Activated naive CD4-positive, alpha-beta T cell treated with anti-CD3 and anti-CD28 coated beads, Interleukin-2, amount 50 U/mL, for 72 hours (primary cell): ENCODE measurements at regions not wholly inside any gene's neighbourhood (a gene's known extent, or its start where the extent isn't known, plus 50 kb on each side); places are given as distances from the start of the nearest gene placed in this dataset.
"Not testable (repeated sequence)": the region's sequence is repeated elsewhere in the genome, so short reads cannot be mapped to it uniquely, and the experiment has no call there.

Source experiments
- ATAC-seq, 2 donors: fragments of 150-1000 bp; cut with Tn5 transposase; 2 replicates each; pipeline ENCODE4 v1.10.0; 2021; ENCODE audit warnings: mild to moderate bottlenecking in 2 of 2, moderate library complexity in 2 of 2
- DNase-seq, 2 donors: peaks; one replicate each; pipeline ENCODE4 v3.0.0; 2021 to 2022; ENCODE audit warnings: low spot score in 2 of 2
- H3K27ac Mint-ChIP-seq, 2 donors: one replicate each; pipeline ENCODE4 v1.8.0; 2022; ENCODE audit warnings: mild to moderate bottlenecking in 2 of 2, mixed read lengths in 2 of 2
- H3K36me3 Mint-ChIP-seq, 2 donors: one replicate each; pipeline ENCODE4 v1.8.0; 2022; ENCODE audit warnings: mixed read lengths in 2 of 2
- H3K9me3 Mint-ChIP-seq, 2 donors: one replicate each; pipeline ENCODE4 v1.8.0; 2022; ENCODE audit warnings: mixed read lengths in 2 of 2

DNA sequence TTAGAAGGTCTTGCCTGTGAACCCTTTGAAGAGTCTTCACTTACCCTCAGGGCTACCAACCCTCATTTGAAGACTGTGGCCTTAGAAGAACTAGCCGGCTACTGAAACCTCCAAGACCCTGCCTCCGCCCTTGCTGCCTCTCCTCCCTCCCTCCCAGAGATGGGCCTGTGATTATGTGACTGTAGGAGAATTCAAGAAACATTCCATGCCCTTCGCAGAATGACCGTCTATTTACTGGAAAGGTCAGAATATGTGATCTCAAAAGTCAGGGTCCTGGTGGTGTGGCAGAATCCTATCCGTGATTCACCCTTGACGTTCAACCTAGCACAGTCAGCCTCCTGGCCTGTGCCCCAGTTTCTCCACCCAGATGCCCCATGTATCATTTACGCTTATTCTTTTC lies 109.6 kb downstream of the CTNND1 start:
- Mint-ChIP-seq H3K27ac (no peak overlapping the region), H3K36me3 (no peaks in the 10 kb centered on the region), H3K9me3 (peaks cover 0 to 5% of the 10 kb centered on the region in 2 donors)
- ATAC-seq = no peak
- no peak for DNase-seq

DNA sequence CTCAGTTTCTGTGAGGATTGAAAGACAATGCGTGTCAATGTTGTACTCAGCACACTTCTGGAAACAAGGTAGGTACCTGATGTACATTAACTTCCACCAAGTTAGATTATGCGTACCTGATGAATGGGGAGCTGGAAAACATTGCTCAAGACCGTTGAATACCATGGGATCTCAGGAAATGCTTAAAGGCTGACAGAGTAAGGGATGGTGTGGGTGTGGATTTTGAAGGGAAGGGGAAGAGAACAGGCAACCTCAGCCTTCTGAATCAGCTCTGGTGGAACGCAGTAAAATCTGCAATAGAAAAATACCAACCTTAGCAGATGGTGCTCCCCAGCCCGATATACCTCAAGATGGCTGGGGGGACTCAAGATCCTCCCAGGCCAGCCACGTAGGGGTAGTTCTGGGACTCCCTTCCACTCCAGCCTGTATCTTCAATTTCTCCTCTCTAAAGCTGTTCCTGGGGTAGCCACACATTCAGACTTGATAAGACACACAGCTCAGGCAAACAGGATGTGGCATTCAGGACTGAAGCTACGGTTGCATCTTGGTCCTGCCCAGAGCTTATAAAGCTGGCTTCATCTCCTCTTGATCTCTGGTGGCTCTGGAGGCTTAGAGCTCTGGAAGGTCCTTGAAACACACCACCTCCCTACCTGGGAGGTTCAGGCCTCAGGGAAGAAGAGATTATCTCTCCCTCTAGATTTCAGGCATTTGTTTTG lies 111.8 kb downstream of the CTNND1 start:
- Mint-ChIP-seq H3K36me3 (no peaks in the 10 kb centered on the region), H3K9me3 (no peaks in the 10 kb centered on the region), H3K27ac (no peak overlapping the region)
- ATAC-seq (no peak), DNase-seq (no peak)

DNA sequence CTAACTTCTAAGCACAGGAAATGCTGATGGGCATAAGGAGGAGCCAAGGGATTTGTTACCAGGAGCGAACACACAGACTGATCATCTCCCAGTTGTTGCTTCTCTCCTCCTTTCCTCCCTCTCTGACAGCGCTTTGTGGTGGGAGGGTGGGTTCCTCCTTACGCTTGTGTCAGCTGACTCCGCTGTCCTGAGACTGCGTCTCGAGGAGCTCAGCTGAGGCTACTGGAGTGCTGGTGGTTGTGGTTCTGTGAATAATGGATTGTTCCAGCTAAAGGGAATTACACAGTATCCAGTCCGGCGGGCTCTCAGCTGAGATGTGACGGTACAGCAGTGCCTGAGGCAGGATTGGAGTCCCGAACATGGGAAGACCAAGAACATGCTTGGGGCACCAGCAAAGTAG lies 113.4 kb downstream of the CTNND1 start:
- H3K9me3 Mint-ChIP-seq = no peaks in the 10 kb centered on the region
- H3K36me3 Mint-ChIP-seq = no peaks in the 10 kb centered on the region
- DNase-seq (no peak), ATAC-seq (no peak)
- H3K27ac Mint-ChIP-seq = no peak overlapping the region

DNA sequence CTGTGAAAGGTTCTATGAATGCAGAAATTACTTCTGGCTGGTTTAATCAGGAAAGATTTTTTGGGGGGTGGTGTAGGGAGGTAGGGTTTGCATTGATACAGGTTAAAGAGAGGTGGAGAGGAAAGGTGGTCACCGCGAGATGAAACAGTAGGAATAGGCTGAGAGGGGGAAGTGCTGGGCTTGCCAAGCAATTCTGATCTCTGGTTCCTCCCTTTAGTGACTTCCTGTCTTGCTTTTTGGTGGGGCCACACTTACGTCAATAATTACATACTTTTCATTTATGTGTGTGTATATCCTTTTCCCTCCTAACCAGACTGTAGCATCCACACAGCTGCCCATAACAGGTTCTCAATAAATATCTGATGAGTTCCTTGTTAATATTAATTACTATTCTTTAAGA lies 120.0 kb downstream of the CTNND1 start:
- ATAC-seq = no peak

DNA sequence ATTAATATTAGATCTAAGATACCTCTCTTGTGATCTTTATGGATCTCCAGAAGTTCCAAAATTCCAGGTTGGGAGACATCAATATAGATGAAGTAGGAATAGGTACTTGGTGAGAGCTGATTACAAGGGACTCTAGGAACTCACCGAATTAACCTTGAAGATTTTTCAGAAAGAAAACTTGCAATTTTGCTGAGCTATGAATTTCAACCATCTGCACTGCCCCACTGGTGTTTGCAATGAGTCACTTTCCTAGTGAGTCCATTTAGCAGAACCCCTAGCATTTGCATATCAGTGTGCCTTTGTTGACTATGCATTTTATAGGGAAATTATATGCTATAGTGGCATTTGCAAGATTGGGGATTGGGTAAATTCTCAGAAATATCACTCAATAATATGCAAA lies 122.0 kb downstream of the CTNND1 start:
- Mint-ChIP-seq H3K36me3 (no peaks in the 10 kb centered on the region), H3K27ac (no peak overlapping the region), H3K9me3 (no peaks in the 10 kb centered on the region)
- no peak for ATAC-seq
- no peak for DNase-seq

More for the DNA sequence above, 120.0 kb downstream of the CTNND1 start:
- no peaks in the 10 kb centered on the region for H3K9me3 Mint-ChIP-seq
- H3K27ac Mint-ChIP-seq = no peak overlapping the region
- no peaks in the 10 kb centered on the region for H3K36me3 Mint-ChIP-seq
- no peak for DNase-seq

DNA sequence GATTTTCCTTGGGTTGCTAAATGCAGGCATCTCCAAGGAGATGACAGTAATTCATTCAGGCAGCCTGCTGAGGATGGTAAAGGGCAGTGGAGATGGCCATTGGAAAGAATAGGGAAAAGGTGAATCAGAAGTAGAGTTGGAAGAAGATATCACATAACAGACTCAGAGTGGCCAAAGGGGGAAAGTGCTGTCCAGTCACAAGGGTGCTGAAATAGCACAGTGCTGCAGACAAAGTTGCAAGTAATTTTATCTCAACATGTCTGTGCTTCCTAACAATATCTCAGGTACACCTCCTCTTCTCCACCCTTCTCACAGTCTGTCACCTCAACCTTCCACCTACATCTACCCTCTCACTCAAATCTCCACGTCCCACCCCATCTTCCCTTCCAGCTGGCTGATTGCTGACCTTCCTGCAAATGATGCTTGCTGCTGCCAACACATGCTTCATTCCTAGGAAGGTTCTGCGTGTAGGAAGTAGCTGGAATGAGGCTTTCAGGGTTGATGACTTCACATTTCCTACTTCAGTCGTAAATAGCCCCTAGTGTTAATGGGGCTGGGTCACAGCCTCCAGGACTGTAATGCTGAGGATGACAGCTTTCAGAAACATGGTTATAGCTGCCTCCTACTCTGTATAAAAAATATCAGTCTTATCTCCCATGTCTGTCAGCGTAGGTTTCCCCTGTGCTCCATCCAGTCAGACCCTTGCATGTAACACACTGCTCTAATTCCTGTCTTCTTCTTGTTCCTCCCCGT lies 123.9 kb downstream of the CTNND1 start:
- H3K9me3 Mint-ChIP-seq = no peaks in the 10 kb centered on the region
- H3K36me3 Mint-ChIP-seq = no peaks in the 10 kb centered on the region
- no peak for ATAC-seq
- H3K27ac Mint-ChIP-seq = no peak overlapping the region
- no peak for DNase-seq

DNA sequence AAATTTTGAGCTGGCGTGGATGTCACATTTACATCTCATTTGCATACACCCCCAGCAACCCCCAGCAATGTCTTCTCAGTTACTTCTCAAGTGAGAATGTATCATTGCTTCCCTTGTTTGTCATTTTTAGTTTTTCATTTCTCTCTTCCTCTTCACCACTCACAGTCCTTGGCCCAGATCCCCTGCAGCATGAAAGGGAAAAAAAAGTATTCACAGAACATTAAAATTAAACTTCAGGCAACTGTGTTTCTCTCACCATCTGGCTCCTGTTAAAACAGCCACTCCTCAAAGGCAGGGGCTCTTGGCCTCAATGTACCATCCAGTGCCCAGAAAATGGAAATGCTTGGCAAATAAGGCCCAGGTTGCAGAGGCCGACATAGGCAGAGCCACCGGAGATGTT lies 126.8 kb downstream of the CTNND1 start:
- H3K36me3 Mint-ChIP-seq = no peaks in the 10 kb centered on the region
- DNase-seq = no peak
- H3K9me3 Mint-ChIP-seq = no peaks in the 10 kb centered on the region

DNA sequence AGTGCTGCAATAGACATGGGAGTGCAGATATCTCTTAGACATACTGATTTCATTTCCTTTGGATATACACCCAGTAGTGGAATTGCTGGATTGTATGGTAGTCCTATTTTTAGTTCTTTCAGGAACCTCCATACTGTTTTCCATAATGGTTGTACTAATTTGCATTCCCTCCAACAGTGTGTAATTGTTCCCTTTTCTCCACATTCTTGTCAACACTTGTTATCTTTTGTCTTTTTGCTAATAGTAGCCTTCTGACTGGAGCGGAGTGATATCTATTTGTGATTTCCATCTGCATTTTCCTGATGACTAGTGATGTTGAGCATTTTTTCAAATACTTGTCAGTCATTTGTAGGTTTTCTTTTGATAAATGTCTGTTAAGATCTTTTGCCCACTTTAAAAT lies 128.9 kb downstream of the CTNND1 start:
- no peak for ATAC-seq
- H3K9me3 Mint-ChIP-seq = peaks cover 0 to 6% of the 10 kb centered on the region in 2 donors
- no peak overlapping the region for H3K27ac Mint-ChIP-seq

More for the DNA sequence above, 126.8 kb downstream of the CTNND1 start:
- no peak overlapping the region for H3K27ac Mint-ChIP-seq
- no peak for ATAC-seq

DNA sequence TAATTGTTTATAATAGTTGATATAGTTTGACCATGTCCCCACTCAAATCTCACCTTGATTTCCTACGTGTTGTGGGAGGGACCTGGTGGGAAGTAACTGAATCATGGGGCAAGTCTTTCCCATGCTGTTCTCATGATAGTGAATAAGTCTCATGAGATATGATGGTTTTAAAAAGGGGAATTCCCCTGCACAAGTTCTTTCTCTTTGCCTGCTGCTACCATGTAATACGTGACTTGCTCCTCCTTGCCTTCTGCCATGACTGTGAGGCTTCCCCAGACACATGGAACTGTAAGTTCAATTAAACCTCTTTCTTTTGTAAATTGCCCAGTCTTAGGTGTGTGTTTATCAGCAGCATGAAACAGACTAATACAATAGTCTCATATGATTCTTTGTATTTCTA lies 130.5 kb upstream of the OR9Q1 start:
- H3K27ac Mint-ChIP-seq, H3K9me3 Mint-ChIP-seq, DNase-seq, H3K36me3 Mint-ChIP-seq, ATAC-seq: not testable (repeated sequence)

More for the DNA sequence above, 128.9 kb downstream of the CTNND1 start:
- DNase-seq = no peak
- H3K36me3 Mint-ChIP-seq = no peaks in the 10 kb centered on the region

DNA sequence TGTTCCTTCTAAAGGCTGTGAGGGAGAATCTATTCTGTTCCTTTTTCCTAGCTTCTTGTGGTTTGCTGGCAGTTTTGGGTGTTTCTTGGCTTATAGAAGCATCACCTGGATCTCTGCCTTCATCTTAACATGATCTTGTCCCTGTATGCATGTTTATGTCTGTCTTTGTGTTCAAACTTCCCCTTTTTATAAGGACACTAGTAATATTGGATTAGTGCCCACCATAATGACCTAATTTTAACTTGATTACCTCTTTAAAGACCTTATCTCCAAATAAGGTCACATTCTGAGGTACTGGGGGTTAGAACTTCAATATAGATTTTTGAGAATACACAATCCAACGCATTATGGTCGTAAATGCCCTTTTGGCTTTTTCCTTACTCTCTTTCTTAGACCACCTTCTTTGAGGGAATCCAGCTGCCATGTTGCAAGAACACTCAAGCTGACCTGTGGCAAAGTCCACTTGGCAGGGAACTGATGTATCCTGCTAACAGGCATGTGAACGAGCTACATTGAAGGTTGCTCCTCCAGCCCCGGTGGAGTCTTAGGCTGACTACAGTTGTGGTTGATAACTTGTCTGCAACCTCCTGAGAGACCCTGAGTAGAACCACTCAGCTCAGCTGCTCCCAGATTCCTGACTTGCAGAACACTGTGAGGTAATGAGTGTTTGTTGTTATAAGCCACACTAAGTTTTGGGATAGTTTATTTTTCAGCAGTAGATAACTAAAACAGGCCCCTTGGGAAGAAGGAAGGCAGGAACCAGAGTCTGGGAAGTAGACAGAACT lies 127.1 kb upstream of the OR9Q1 start:
- Mint-ChIP-seq H3K9me3 (peaks cover 5 to 6% of the 10 kb centered on the region in 2 donors), H3K27ac (no peak overlapping the region), H3K36me3 (no peaks in the 10 kb centered on the region)
- no peak for DNase-seq
- no peak for ATAC-seq

DNA sequence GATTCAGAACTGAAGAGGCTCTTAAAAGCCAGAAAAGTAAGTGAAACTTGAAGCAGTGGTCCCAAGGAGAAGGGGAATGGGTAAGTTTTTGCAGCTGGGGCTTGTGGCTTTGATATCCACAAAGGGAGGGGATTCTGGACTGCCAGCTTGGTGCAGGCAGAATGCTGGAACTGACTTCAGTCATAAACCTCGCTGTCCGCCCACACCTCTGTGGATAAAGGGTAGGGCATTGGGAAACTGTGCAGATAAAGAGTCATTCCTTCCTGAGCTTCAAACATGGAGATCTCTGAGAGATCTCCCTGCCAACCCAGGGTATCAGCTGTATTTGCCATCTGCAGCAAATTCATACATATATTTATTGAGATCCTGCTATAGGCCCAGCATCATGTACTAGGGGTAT lies 124.3 kb upstream of the OR9Q1 start:
- H3K36me3 Mint-ChIP-seq = no peaks in the 10 kb centered on the region
- H3K27ac Mint-ChIP-seq = no peak overlapping the region
- DNase-seq (no peak), ATAC-seq (no peak)
- peaks cover 5 to 6% of the 10 kb centered on the region in 2 donors for H3K9me3 Mint-ChIP-seq

DNA sequence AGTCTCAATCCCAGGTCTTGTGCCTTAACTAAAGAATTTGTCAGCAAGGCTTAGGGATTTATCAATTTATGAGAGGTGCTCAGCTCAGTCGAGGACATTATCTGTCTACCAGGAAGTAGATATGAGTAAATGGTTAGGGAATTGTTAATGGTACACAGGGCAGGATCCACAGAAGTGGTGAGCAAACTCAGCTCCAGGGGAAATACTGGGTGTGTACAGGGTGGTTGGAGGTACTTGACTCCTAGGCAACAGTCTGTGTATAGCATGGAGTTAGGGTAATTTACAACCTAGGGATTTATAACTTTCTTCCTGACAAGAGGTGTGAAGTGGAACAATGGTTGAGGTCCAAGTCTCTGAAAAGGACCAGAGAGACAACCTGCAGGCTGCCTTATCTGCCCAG lies 123.4 kb upstream of the OR9Q1 start:
- DNase-seq = no peak
- ATAC-seq = no peak
- Mint-ChIP-seq H3K27ac (no peak overlapping the region), H3K36me3 (no peaks in the 10 kb centered on the region), H3K9me3 (peaks cover 0 to 5% of the 10 kb centered on the region in 2 donors)

DNA sequence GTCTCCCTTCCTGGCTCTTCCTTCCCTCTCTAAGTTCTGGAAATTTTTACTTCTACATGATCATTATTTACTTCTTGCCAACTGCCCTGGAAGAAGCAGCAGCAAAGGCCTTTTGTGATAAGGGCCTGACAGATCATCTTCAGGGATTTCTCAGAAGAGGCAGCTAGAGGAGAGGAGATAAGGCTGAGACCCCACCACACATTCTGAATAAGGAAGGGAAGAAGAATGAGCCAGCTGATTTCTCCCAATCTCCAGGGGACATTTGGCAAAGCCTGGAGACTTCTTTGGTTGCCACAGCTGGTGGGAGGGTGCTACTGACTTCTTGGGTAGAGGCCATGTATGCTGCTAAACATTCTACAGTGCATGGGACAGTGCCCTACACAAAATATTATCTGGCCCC lies 122.4 kb upstream of the OR9Q1 start:
- Mint-ChIP-seq H3K27ac (peak overlapping the region in 1 of 2 donors; percentile 11), H3K36me3 (no peaks in the 10 kb centered on the region), H3K9me3 (peaks cover 0 to 5% of the 10 kb centered on the region in 2 donors)
- DNase-seq (no peak), ATAC-seq (no peak)

DNA sequence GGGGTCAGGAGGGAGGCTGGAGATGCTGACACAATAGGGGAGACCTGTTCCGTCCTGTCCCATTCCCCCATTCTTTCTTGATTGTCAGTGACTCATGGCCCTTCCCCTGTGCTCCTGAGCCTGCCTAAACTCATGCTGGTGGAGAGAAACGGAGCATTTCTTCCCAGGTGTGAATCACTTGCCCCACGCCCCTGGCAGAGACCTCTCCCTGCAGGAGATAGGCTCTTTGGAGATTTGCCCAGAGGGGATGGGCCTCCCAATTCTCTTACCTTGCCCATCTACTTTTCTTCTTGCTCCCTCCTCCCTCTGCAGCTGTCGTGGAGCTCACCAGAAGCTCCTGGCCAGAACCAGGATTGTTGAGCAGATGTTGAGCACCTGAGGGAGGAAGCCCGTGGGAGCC lies 121.9 kb upstream of the OR9Q1 start:
- no peak for DNase-seq
- peaks cover 0 to 5% of the 10 kb centered on the region in 2 donors for H3K9me3 Mint-ChIP-seq
- no peak for ATAC-seq
- no peaks in the 10 kb centered on the region for H3K36me3 Mint-ChIP-seq
- no peak overlapping the region for H3K27ac Mint-ChIP-seq

DNA sequence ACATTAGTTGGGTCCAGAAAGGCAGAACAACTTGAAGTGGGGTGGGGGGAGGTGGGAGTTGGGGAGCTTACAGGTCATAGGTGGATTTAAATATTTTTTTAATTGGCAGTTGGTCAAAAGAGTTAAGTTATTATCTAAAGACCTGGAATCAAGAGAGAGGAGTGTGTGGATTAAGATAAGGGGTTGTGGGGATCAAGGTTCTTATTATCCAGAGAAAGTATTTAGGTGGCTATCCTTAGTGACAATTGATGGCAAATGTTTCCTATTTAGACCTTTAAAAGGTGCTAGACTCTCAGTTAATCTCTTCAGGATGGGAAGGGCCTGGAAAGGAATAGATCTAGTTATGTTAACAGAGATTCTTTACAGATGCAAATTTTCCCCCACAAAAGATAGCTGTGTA lies 120.7 kb upstream of the OR9Q1 start:
- Mint-ChIP-seq H3K27ac (no peak overlapping the region), H3K36me3 (no peaks in the 10 kb centered on the region), H3K9me3 (peaks cover 0 to 5% of the 10 kb centered on the region in 2 donors)
- ATAC-seq (no peak), DNase-seq (no peak)

DNA sequence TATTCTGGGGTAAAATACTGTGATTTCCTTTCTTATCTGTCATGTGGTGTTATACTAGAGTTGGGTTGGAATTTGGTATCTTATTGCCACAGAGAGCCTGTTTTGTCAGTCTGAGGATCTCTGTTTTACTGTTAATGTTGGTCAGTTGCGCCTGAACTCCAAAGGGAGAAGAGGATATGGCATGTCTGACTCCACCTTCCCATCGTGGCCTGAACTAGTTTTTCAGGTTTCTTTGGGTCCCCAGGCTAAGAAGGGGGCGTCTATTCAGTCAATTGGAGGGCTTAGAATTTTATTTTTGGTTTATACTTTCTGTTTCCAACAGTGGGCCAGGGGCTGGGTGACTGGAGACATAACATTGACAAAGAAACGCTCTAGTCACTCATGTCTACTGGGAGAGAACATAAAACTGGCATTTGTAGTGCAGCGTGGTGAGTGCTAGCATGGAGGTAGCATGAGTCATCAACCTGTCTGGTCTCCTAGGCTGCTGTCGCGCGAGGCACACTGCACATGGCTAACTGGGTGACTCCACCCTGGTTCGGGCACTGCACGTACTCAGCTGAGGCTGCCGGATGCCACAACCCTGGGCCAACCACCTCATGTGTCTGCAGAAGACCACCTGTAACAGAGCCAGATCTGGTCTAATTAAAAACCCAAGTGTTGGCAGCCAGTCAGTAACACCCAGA lies 120.1 kb upstream of the OR9Q1 start:
- ATAC-seq (peak; percentile 84 to 92), DNase-seq (peak in 1 of 2 donors; percentile 11)
- peaks cover 0 to 3% of the 10 kb centered on the region in 2 donors for H3K9me3 Mint-ChIP-seq
- H3K27ac Mint-ChIP-seq = peak overlapping the region in 1 of 2 donors; percentile 69
- H3K36me3 Mint-ChIP-seq = no peaks in the 10 kb centered on the region

DNA sequence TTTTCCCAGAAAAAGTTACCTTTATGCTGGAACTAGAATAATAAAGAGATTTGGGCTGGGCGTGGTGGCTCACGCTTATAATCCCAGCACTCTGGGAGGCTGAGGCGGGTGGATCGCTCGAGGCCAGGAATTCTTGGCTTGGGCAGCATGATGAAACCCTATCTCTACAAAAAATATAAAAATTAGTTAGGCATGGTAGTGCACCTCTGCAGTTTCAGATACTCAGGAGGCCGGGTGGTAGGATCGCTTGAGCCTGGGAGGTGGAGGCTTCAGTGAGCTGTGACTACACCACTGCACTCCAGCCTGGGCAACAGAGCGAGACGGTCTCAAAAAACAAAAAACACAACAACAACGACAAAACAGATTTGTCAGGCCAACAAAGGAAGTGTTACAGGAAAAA lies 119.3 kb upstream of the OR9Q1 start:
- Mint-ChIP-seq H3K36me3 (no peaks in the 10 kb centered on the region), H3K27ac (no peak overlapping the region), H3K9me3 (no peaks in the 10 kb centered on the region)
- ATAC-seq = no peak
- DNase-seq = no peak
